Trophoblast cell (in vitro differentiated cells and primary cell): ENCODE measurements at regions not wholly inside any gene's neighbourhood (a gene's known extent, or its start where the extent isn't known, plus 50 kb on each side); places are given as distances from the start of the nearest gene placed in this dataset.

Experiments used
- DNase-seq, 2 donors: peaks; one replicate each; pipeline ENCODE4 v3.0.0-alpha.2; 2016
- H2AFZ ChIP-seq: 2 replicates; pipeline ENCODE4 v1.6.1; 2013; ENCODE audit warnings: low read length, moderate library complexity, mild to moderate bottlenecking; ENCODE audit not compliant: insufficient read depth, poor library complexity
- H2AK5ac ChIP-seq: 2 replicates; pipeline ENCODE4 v1.6.1; 2013; ENCODE audit warnings: mild to moderate bottlenecking, low read length
- H2BK120ac ChIP-seq: 2 replicates; pipeline ENCODE4 v1.6.1; 2013; ENCODE audit warnings: low read length, mild to moderate bottlenecking, moderate library complexity; ENCODE audit not compliant: insufficient read depth, poor library complexity
- H2BK12ac ChIP-seq: 2 replicates; pipeline ENCODE4 v1.6.1; 2013; ENCODE audit warnings: mild to moderate bottlenecking, low read length, moderate library complexity
- H2BK5ac ChIP-seq: 2 replicates; pipeline ENCODE4 v1.6.1; 2013; ENCODE audit warnings: low read length, low read depth, moderate library complexity, mild to moderate bottlenecking; ENCODE audit not compliant: poor library complexity
- H3K14ac ChIP-seq: 2 replicates; pipeline ENCODE4 v1.6.1; 2013; ENCODE audit warnings: mild to moderate bottlenecking, low read length
- H3K18ac ChIP-seq: 2 replicates; pipeline ENCODE4 v1.6.1; 2013; ENCODE audit warnings: mild to moderate bottlenecking, low read length
- H3K23ac ChIP-seq: 2 replicates; pipeline ENCODE4 v1.6.1; 2013; ENCODE audit warnings: low read length
- H3K27ac ChIP-seq: 2 replicates; pipeline ENCODE4 v1.5.1; 2013; ENCODE audit warnings: low read depth, mild to moderate bottlenecking, inconsistent platforms, low read length, moderate library complexity
- H3K27me3 ChIP-seq: 2 replicates; pipeline ENCODE4 v1.6.1; 2013; ENCODE audit warnings: inconsistent platforms, mild to moderate bottlenecking, low read length, moderate library complexity; ENCODE audit not compliant: insufficient read depth
- H3K36me3 ChIP-seq, 2 experiments: 1 replicate in 1 of 2; 2 replicates in 1 of 2; pipeline ENCODE4 v1.6.1; 2013; ENCODE audit warnings: low read length in 2 of 2, mild to moderate bottlenecking in 2 of 2, moderate library complexity in 1 of 2; ENCODE audit not compliant: insufficient read depth in 2 of 2, control insufficient read depth in 1 of 2
- H3K4ac ChIP-seq: 2 replicates; pipeline ENCODE4 v1.6.1; 2013; ENCODE audit warnings: low read depth, mild to moderate bottlenecking, low read length, moderate library complexity
- H3K4me1 ChIP-seq, 2 experiments: 1 replicate in 1 of 2; 2 replicates in 1 of 2; pipeline ENCODE4 v1.6.1; 2013; ENCODE audit warnings: low read length in 2 of 2, mild to moderate bottlenecking in 2 of 2, moderate library complexity in 1 of 2; ENCODE audit not compliant: insufficient read depth in 2 of 2, control insufficient read depth in 1 of 2
- H3K4me2 ChIP-seq: 2 replicates; pipeline ENCODE4 v1.6.1; 2013; ENCODE audit warnings: inconsistent platforms, mild to moderate bottlenecking, low read length, moderate library complexity
- H3K4me3 ChIP-seq: 2 replicates; pipeline ENCODE4 v1.5.1; 2013; ENCODE audit warnings: mild to moderate bottlenecking, low read depth, low read length, inconsistent platforms
- H3K79me1 ChIP-seq: one replicate; pipeline ENCODE4 v1.6.1; 2013; ENCODE audit warnings: low read length
- H3K79me2 ChIP-seq: 2 replicates; pipeline ENCODE4 v1.6.1; 2013; ENCODE audit warnings: low read length, mild to moderate bottlenecking; ENCODE audit not compliant: control insufficient read depth, insufficient read depth, poor library complexity
- H3K9ac ChIP-seq: 2 replicates; pipeline ENCODE4 v1.6.1; 2013; ENCODE audit warnings: mild to moderate bottlenecking, low read length
- H3K9me3 ChIP-seq: 2 replicates; pipeline ENCODE4 v1.6.1; 2013; ENCODE audit warnings: low read depth, mild to moderate bottlenecking, control low read depth, inconsistent platforms, low read length; ENCODE audit not compliant: insufficient read depth
- H4K12ac ChIP-seq: 2 replicates; pipeline ENCODE4 v1.6.1; 2013; ENCODE audit warnings: low read depth, mild to moderate bottlenecking, low read length, moderate library complexity
- H4K8ac ChIP-seq: 2 replicates; pipeline ENCODE4 v1.6.1; 2013; ENCODE audit warnings: low read depth, mild to moderate bottlenecking, low read length, moderate library complexity
- H4K91ac ChIP-seq: one replicate; pipeline ENCODE4 v1.6.1; 2013; ENCODE audit warnings: low read depth, mild to moderate bottlenecking, low read length, moderate library complexity
- WGBS: extraction: QIAGEN DNeasy Blood & Tissue Kit; methylation state at CpG from one replicate; pipeline ENCODE4 v1.1.7; 2013; ENCODE audit warnings: missing lambda C conversion rate; ENCODE audit not compliant: insufficient read length, insufficient coverage; ENCODE audit errors: extremely low coverage; 5-methylcytosine and 5-hydroxymethylcytosine counted together

- Histone ChIP-seq H3K27me3 (no peaks in the 10 kb centered on the region), H3K9ac (no peak overlapping the region), H3K4me1 (no peaks in the 10 kb centered on the region), H4K91ac (no peak overlapping the region), H3K79me1 (no peaks in the 10 kb centered on the region), H2BK12ac (no peak overlapping the region), H4K8ac (no peak overlapping the region), H3K23ac (no peak overlapping the region), H2BK5ac (no peak overlapping the region), H3K36me3 (no peaks in the 10 kb centered on the region), H2AFZ (no peak overlapping the region), H2AK5ac (no peak overlapping the region), H3K4me3 (no peak overlapping the region), H3K9me3 (no peaks in the 10 kb centered on the region), H3K4me2 (no peak overlapping the region), H3K27ac (no peak overlapping the region), H3K4ac (no peak overlapping the region), H2BK120ac (no peak overlapping the region), H3K79me2 (no peaks in the 10 kb centered on the region), H3K18ac (no peak overlapping the region), H3K14ac (no peak overlapping the region), H4K12ac (no peak overlapping the region)
- DNase-seq = no peak
- WGBS = no CpG with 5 or more reads among the region's 1 CpG
These were observed 497.7 kb downstream of the STK39 start for GRCh38 chr2:167749660-167750059.

DNA sequence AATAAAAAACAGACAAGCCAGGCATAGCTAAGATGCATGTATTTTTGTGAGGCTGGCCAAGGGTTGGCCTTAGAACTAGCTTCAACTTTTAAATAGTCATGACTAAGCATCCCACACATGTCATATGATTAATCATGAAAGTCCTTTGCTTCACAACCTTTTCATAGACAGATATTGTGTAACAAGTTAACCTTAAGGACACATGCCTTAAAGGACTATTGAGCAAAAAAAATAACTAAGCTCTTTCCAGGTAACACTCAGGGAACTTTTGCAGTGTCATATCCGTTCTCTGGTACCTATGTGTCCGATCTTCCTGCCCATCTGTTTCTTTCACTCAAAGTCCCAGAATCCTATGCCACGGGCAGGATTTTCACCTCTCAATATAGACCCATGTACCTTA lies 498.4 kb downstream of the STK39 start:
- no peak overlapping the region for H2AFZ ChIP-seq
- no peaks in the 10 kb centered on the region for H3K27me3 ChIP-seq
- no peak overlapping the region for H4K91ac ChIP-seq
- no peak overlapping the region for H4K8ac ChIP-seq
- no peak overlapping the region for H3K4ac ChIP-seq
- no peaks in the 10 kb centered on the region for H3K36me3 ChIP-seq
- no peak overlapping the region for H2BK5ac ChIP-seq
- H2AK5ac ChIP-seq = no peak overlapping the region
- no peak overlapping the region for H2BK12ac ChIP-seq
- no peak overlapping the region for H3K9ac ChIP-seq
- WGBS = no CpG with 5 or more reads among the region's 3 CpGs
- H3K4me1 ChIP-seq = no peaks in the 10 kb centered on the region
- H2BK120ac ChIP-seq = no peak overlapping the region
- H4K12ac ChIP-seq = no peak overlapping the region
- H3K79me1 ChIP-seq = no peaks in the 10 kb centered on the region
- H3K9me3 ChIP-seq = no peaks in the 10 kb centered on the region
- no peak overlapping the region for H3K4me2 ChIP-seq
- no peak overlapping the region for H3K14ac ChIP-seq
- no peak overlapping the region for H3K4me3 ChIP-seq
- H3K79me2 ChIP-seq = no peaks in the 10 kb centered on the region
- H3K27ac ChIP-seq = no peak overlapping the region
- peak in 1 of 2 donors; percentile 39 for DNase-seq
- no peak overlapping the region for H3K23ac ChIP-seq
- no peak overlapping the region for H3K18ac ChIP-seq

DNA sequence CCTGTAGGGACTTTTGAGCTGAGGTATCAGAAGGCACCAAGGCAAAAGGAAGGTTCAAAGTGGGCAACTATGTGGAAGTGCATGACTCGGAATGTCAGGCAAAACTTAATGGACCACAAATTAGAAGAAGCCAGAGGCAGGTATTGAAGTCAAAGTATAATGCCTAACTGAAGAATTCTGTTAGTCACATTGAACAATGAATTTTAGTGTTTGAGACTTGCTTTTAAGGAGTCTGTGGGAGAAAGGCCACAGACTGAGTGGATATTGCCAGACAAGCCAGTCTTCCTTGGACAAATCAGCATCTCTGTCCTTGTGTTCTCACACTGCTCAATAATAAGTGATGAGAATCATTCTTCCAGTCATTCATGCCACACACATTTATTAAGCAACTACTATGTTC lies 498.9 kb downstream of the STK39 start:
- no peak overlapping the region for H2BK12ac ChIP-seq
- H4K91ac ChIP-seq = no peak overlapping the region
- no CpG with 5 or more reads among the region's 1 CpG for WGBS
- H3K23ac ChIP-seq = no peak overlapping the region
- no peak overlapping the region for H3K27ac ChIP-seq
- no peak overlapping the region for H2BK120ac ChIP-seq
- no peaks in the 10 kb centered on the region for H3K27me3 ChIP-seq
- H3K4me2 ChIP-seq = no peak overlapping the region
- no peaks in the 10 kb centered on the region for H3K79me1 ChIP-seq
- no peak overlapping the region for H3K4ac ChIP-seq
- H3K79me2 ChIP-seq = no peaks in the 10 kb centered on the region
- no peak overlapping the region for H4K12ac ChIP-seq
- no peak overlapping the region for H4K8ac ChIP-seq
- H3K9me3 ChIP-seq = no peaks in the 10 kb centered on the region
- no peak overlapping the region for H2AFZ ChIP-seq
- no peak overlapping the region for H3K18ac ChIP-seq
- no peaks in the 10 kb centered on the region for H3K4me1 ChIP-seq
- H2BK5ac ChIP-seq = no peak overlapping the region
- no peak overlapping the region for H3K9ac ChIP-seq
- no peak overlapping the region for H3K14ac ChIP-seq
- H2AK5ac ChIP-seq = no peak overlapping the region
- no peaks in the 10 kb centered on the region for H3K36me3 ChIP-seq
- no peak for DNase-seq
- H3K4me3 ChIP-seq = no peak overlapping the region

GRCh38 chr2:167745667-167746066 lies 501.7 kb downstream of the STK39 start:
- H2BK120ac ChIP-seq = no peak overlapping the region
- no peak for DNase-seq

More at GRCh38 chr2:167745667-167746066, 501.7 kb downstream of the STK39 start:
- Histone ChIP-seq H3K4ac (no peak overlapping the region), H2AK5ac (no peak overlapping the region), H3K4me1 (no peaks in the 10 kb centered on the region), H3K27ac (no peak overlapping the region), H2BK5ac (no peak overlapping the region), H4K8ac (no peak overlapping the region), H3K4me3 (no peak overlapping the region), H3K14ac (no peak overlapping the region), H3K9ac (no peak overlapping the region), H3K27me3 (no peaks in the 10 kb centered on the region), H3K23ac (no peak overlapping the region), H3K9me3 (no peaks in the 10 kb centered on the region), H3K4me2 (no peak overlapping the region), H4K12ac (no peak overlapping the region), H3K36me3 (no peaks in the 10 kb centered on the region), H3K79me1 (no peaks in the 10 kb centered on the region), H2AFZ (no peak overlapping the region), H2BK12ac (no peak overlapping the region), H3K79me2 (no peaks in the 10 kb centered on the region), H3K18ac (no peak overlapping the region), H4K91ac (no peak overlapping the region)
- no CpG with 5 or more reads among the region's 2 CpGs for WGBS
